OCI-LY7 (cell line): ENCODE measurements at regions not wholly inside any gene's neighbourhood (a gene's known extent, or its start where the extent isn't known, plus 50 kb on each side); places are given as distances from the start of the nearest gene placed in this dataset.

Experiments used
- CTCF ChIP-seq: fragments of 200-600 bp; sonication (generic); conservative IDR thresholded peaks from 2 replicates; pipeline ENCODE4 v1.5.1; 2014; ENCODE audit warnings: mild to moderate bottlenecking, antibody characterized with exemption, low read length, moderate library complexity, mixed read lengths
- EZH2phosphoT487 ChIP-seq: fragments of 200-600 bp; sonication (generic); IDR thresholded peaks from 2 replicates; pipeline ENCODE4 v1.6.1; 2018; ENCODE audit warnings: low read depth, borderline replicate concordance, mild to moderate bottlenecking, mixed run types, antibody characterized with exemption, low read length, moderate library complexity, mixed read lengths

GRCh38 chr1:77631302-77631701 is 51.2 kb downstream of the ZZZ3 start:
- no peak for TF ChIP-seq CTCF
- no peak for TF ChIP-seq EZH2phosphoT487
